ENCODE measurements at regions not wholly inside any gene's neighbourhood (a gene's known extent, or its start where the extent isn't known, plus 50 kb on each side); places are given as distances from the start of the nearest gene placed in this dataset.
"Not testable (repeated sequence)": the region's sequence is repeated elsewhere in the genome, so short reads cannot be mapped to it uniquely, and the experiment has no call there.

DNA sequence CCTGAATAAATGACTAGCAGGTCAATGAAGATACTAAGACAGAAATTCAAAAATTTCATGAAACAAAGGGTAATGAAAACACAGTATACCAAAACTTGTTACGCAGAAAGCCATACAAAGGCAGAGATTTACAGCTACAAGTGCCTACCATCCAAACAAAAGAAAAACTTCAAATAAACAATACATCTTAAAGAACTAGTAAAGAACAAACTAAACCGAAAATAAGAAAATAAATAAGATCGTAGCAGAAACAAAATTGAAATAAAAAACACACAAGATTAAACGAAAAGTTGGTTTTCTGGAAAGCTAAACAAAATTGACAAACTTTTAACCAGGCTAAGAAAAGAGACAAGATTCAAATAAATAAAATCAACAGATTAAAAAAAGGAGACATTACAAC is 51.5 kb downstream of the VPREB1 start:
- DNase-seq: not testable (repeated sequence)

GRCh38 chr22:22297159-22297793 is 52.7 kb downstream of the VPREB1 start:
- peak; percentile 2 to 11 for DNase-seq

DNA sequence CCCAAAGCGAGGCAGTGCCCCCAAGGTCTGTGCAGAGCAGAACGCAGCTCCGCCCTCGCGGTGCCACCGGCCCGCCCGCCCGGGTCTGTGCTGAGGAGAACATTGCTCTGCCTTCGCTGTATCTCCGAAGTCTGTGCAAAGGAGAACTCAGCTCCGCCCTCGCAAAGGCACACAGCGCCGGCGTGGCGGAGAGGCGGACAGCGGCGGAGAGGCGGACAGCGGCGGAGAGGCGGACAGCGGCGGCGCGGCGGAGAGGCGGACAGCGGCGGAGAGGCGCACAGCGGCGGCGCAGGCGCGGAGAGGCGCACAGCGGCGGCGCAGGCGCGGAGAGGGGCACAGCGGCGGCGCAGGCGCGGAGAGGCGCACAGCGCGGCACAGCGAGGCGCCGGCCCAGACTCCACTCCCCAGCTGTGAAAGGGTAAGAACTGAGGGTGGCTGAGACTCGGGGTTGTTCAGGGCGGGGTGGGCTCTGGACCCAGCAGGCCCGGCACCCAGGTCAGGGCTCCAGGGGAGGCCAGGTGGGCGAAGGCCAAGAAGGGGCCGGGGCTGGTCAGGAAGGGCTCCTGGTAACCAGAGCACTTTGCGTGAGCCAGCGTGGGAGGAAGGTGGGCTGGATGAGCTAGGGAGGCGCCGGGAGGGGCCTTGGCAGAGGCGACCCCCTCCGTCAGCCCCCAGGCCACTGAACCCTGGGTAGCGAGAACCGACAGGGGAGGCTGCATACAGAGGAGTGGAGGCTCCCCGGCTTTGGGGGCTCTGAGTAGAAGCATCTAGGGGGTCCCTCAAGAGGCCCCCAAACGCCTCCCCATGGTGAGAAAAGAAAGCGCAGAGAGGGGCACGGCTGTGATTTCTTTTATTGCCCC is 53.4 kb downstream of the VPREB1 start:
- peak; percentile 56 to 81 for DNase-seq

DNA sequence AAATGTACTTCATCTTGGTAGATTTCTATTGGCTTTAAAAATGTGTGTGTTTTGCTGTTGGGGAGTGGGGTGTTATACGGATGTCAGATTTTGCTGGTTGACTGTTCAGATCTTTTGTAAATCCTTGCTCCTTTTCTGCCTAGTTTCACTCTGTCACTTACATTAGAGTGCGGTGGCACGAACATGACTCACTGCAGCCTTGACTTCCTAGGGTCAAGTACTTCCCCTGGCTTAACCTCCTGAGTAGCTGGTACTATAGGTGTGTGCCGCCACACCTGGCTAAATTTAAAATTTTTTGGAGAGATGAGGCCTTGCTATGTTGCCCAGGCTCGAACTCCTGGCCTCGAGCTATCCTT is 54.0 kb downstream of the VPREB1 start:
- DNase-seq: not testable (repeated sequence)

DNA sequence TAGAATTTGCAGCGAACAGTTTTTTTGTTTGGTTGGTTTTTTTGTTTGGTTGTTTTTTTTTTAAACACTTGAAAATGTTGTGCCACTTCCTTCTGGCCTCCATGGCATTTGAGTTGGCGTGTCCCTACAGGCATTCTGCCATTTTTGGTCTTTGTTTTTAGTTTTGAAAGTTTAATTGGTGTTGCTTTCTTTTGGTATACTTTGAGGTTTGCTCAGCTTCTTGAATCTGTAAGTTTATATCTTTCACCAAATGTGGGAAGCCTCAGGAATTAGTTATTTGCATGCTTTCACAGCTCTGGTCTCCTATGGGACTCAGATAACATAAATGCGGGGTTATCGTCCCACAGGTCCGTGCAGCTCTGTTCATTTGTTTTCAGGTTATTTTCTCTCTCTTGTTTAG is 55.9 kb downstream of the VPREB1 start:
- DNase-seq: not testable (repeated sequence)

DNA sequence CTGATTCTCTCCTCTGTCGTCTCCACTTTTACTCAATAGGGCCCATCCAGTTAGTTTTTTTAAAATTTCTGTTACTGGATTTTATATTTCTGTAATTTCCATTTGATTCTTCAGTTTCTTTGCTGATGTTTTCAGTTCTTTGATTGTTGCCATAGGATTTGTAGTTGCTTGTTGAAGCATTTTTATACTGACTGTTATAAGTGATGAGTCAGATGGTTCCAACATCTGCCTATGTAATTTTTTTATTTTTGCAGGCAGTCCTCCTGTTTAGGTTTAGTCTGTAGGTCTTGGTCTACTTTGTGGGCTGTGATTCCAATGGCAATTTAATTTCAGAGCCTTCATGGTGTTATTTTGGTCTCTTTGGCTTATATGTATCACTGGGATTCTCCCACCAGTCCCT is 56.4 kb downstream of the VPREB1 start:
- DNase-seq: not testable (repeated sequence)

- DNase-seq: no peak
Measured at GRCh38 chr22:22316589-22316988, 72.0 kb downstream of the VPREB1 start.

- no peak for DNase-seq
Measured at GRCh38 chr22:22318723-22319465, 74.3 kb downstream of the VPREB1 start.

GRCh38 chr22:22321743-22322611 is 77.4 kb downstream of the VPREB1 start:
- DNase-seq: peak; percentile 35 to 76

- no peak for DNase-seq
Measured at GRCh38 chr22:22322792-22323191, 78.2 kb downstream of the VPREB1 start.

DNA sequence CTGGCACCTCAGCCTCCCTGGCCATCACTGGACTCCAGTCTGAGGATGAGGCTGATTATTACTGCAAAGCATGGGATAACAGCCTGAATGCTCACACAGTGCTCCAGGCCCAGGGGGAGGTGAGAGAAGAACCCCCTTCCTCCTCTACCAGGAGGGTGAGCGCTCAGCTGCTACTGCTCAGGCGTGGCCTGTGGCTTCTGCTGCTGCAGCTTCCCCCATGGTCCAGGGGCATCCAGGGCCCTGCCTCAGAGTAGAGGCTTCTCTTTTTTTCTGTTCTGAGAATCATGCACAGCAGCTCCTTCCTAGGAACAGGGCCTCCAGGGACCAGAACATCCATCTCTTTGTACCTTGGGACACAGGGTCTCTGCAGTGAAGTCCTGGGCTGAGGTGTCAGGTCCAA is 83.1 kb downstream of the VPREB1 start:
- DNase-seq: no peak

- no peak for DNase-seq
Measured at GRCh38 chr22:22329792-22330191, 85.2 kb downstream of the VPREB1 start.

DNA sequence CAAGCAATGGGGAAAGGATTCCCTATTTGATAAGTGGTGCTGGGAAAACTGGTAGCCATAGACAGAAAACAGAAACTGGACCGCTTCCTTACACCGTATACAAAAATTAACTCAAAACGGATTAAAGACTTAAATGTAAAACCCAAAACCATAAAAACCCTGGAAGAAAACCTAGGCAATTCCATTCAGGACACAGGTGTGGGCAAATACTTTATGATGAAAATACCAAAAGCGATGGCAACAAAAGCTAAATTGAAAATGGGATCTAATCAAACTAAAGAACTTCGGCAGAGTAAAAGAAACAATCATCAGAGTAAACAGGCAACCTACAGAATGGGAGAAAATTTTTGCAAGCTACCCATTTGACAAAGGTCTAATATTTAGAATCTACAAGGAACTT is 91.1 kb downstream of the VPREB1 start:
- not testable (repeated sequence) for DNase-seq

GRCh38 chr22:22336333-22336732 is 91.7 kb downstream of the VPREB1 start:
- not testable (repeated sequence) for DNase-seq

GRCh38 chr22:22338778-22339177 is 94.2 kb downstream of the VPREB1 start:
- DNase-seq: not testable (repeated sequence)

GRCh38 chr22:22341736-22342135 is 97.2 kb downstream of the VPREB1 start:
- no peak for DNase-seq

DNA sequence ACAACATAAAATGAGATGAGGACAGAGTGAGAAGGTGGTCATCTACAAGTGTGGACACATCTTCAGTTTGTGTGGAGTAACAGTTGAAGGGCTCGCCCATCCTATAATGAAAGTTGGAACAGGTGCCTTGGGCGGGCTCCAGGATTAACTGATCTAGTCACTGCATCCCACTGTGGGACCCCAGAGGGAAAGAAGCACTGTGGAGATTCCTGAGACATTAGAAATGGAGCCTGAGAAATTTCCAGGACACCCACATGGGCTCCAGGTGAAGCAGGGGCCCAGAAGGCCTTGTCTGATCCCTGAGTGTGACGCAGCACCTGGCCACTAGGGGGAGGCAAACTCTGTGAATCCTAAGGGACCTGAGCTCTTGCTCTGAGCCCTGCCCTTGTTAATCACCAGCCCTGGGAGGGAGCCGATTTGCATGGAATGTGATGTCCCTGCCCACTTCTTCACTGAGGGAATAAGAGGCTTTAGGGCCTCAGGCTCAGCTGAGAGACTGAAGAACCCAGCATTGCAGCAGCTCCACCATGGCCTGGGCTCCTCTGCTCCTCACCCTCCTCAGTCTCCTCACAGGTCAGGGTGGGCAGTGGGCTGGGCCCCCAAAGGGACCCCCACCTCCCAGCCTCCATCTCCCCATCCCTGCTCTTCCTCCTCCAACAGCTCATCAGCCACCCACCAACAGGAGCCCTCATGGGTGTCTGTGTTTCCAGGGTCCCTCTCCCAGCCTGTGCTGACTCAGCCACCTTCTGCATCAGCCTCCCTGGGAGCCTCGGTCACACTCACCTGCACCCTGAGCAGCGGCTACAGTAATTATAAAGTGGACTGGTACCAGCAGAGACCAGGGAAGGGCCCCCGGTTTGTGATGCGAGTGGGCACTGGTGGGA is 98.4 kb downstream of the VPREB1 start:
- DNase-seq: peak in 1 of 2 donors; percentile 38

DNA sequence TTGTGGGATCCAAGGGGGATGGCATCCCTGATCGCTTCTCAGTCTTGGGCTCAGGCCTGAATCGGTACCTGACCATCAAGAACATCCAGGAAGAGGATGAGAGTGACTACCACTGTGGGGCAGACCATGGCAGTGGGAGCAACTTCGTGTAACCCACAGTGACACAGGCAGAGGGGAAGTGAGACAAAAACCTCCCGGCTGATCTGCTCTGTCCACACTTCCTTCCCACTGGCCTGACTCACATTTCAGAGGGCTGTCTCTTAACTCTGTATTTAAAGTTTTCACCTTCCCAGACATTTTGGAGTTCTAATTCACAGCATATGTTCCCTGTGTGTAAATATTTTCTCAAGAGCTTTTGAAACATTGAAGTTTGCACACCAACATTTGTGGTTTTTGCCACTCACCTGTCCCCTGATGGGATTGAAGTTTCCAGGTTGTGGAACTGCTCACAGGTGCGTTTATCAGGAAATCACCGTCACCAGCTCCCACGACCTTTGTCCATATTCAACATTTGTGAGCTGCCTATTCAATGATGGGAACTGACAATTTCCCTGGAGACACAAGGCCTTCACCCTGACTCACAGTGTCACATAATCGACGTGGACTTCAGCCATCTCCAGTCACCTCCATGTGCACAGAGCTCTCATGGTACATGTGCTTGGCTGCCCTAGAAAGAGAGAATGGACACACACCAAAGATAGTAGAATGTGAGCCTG is 99.2 kb downstream of the VPREB1 start:
- DNase-seq: peak; percentile 70 to 73

GRCh38 chr22:22344430-22344829 is 99.8 kb downstream of the VPREB1 start:
- DNase-seq: no peak

- DNase-seq: no peak
Measured at GRCh38 chr22:22345781-22346180, 101.2 kb downstream of the VPREB1 start.
